ENCODE measurements at regions not wholly inside any gene's neighbourhood (a gene's known extent, or its start where the extent isn't known, plus 50 kb on each side); places are given as distances from the start of the nearest gene placed in this dataset.

- DNase-seq (no peak), ATAC-seq (ENCODE audit: poor library complexity) (no peak)
- intact Hi-C loops (cut with DNase I): no loop called here
Measured at GRCh38 chr2:126836761-126837679, 61.7 kb upstream of the TEX51 start.

- intact Hi-C loops (cut with DNase I): no loop called here
- ATAC-seq (ENCODE audit: poor library complexity) (no peak), DNase-seq (no peak)
Measured at GRCh38 chr2:126837966-126838715, 60.5 kb upstream of the TEX51 start.

GRCh38 chr2:126838716-126838985, 60.0 kb upstream of the TEX51 start:
- intact Hi-C loops (cut with DNase I): no loop called here
- ATAC-seq (ENCODE audit: poor library complexity): no peak
- no peak for DNase-seq

GRCh38 chr2:126839796-126840195, 58.9 kb upstream of the TEX51 start:
- ATAC-seq (ENCODE audit: poor library complexity) (no peak), DNase-seq (no peak)
- intact Hi-C loops (cut with DNase I): no loop called here

GRCh38 chr2:126843081-126843480, 55.6 kb upstream of the TEX51 start:
- intact Hi-C loops (cut with DNase I): no loop called here
- no peak for ATAC-seq (ENCODE audit: poor library complexity)

GRCh38 chr2:126846241-126846640, 52.4 kb upstream of the TEX51 start:
- ATAC-seq (ENCODE audit: poor library complexity): no peak
- intact Hi-C loops (cut with DNase I): no loop called here
- DNase-seq: no peak

More at GRCh38 chr2:126843081-126843480, 55.6 kb upstream of the TEX51 start:
- DNase-seq: no peak

Measured in Right ventricle myocardium superior (tissue), 1 donor.